ENCODE measurements at regions not wholly inside any gene's neighbourhood (a gene's known extent, or its start where the extent isn't known, plus 50 kb on each side); places are given as distances from the start of the nearest gene placed in this dataset.

DNA sequence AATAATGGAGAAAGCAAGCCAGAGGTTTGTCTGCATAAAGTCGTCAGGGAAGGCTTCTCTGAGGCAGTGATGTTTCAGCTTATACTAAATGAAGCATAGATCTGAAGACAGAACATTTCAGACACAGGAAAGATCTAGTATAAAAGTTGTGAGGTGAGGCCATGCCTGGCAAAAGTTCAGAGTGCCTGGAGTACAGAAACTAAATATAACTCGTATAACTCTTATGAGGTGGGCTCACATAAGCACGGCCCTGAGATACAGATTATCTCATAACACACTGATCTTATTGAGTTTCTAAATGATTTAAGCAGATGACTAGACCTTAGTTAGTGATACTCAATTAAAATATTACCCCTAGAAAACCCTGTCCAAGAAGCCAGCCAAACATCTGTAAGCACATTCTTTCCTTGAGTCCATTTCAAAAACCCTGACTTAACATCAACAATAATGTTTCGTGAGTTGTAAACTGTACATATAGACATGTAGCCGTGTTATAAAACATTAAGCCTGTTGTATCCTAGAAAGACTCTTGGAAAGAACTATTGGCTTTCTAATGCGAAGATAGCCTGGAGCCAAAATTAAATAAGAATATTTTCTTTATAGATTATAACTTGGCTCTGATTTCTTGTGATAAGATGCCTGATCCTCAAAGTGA lies 667.6 kb downstream of the TENT5A start:
- no peak for TF ChIP-seq EZH2 (IDR thresholded peaks at IDR 0.05; ENCODE audit: insufficient read depth, poor library complexity, severe bottlenecking)
- no peak for TF ChIP-seq EZH2phosphoT487 (IDR thresholded peaks at IDR 0.05; ENCODE audit: insufficient read depth, low read depth)

All from GM23248 (cell line).